Sciatic nerve (tissue), 2 donors: ENCODE measurements at regions not wholly inside any gene's neighbourhood (a gene's known extent, or its start where the extent isn't known, plus 50 kb on each side); places are given as distances from the start of the nearest gene placed in this dataset.

Experiments
- ATAC-seq: fragments of 200-7000 bp; cut with Tn5 transposase; one replicate; pipeline ENCODE4 v1.9.1; 2020; ENCODE audit warnings: mild to moderate bottlenecking, moderate library complexity
- DNase-seq: peaks from one replicate; pipeline ENCODE4 v3.0.0-alpha.2; 2020; ENCODE audit warnings: low spot score
- intact Hi-C: fragments of 100-400 bp; cut with DNase I; formaldehyde crosslinking; loops from one replicate; pipeline ENCODE4 v1.14.2; 2022
- donor health status: DM: no; HTN: no; CAD: no.
- donor health status: DM: no; HTN: no; CAD: no.

- DNase-seq (no peak), ATAC-seq (no peak)
- intact Hi-C loops: no loop called here
These were observed 714.5 kb upstream of the POT1 start for GRCh38 chr7:125644109-125644508.

- intact Hi-C loops: no loop called here
- no peak for DNase-seq
- no peak for ATAC-seq
These were observed 713.7 kb upstream of the POT1 start for GRCh38 chr7:125643302-125643701.

GRCh38 chr7:125641884-125642283 lies 712.3 kb upstream of the POT1 start:
- no peak for DNase-seq
- no peak for ATAC-seq
- intact Hi-C loops: no loop called here

- intact Hi-C loops: no loop called here
- no peak for DNase-seq
- no peak for ATAC-seq
These were observed 706.8 kb upstream of the POT1 start for GRCh38 chr7:125636320-125636962.

GRCh38 chr7:125618516-125618915 lies 688.9 kb upstream of the POT1 start:
- ATAC-seq (no peak), DNase-seq (no peak)
- intact Hi-C loops: no loop called here

- no peak for ATAC-seq
- intact Hi-C loops: no loop called here
- DNase-seq: no peak
These were observed 682.0 kb upstream of the POT1 start for GRCh38 chr7:125611582-125611981.

GRCh38 chr7:125606671-125607070 lies 677.0 kb upstream of the POT1 start:
- no peak for ATAC-seq
- intact Hi-C loops: no loop called here
- DNase-seq: no peak

GRCh38 chr7:125605241-125605640 lies 675.6 kb upstream of the POT1 start:
- intact Hi-C loops: no loop called here
- ATAC-seq (no peak), DNase-seq (no peak)

- ATAC-seq (no peak), DNase-seq (no peak)
- intact Hi-C loops: no loop called here
These were observed 672.8 kb upstream of the POT1 start for GRCh38 chr7:125602441-125602840.

- DNase-seq: no peak
- no peak for ATAC-seq
- intact Hi-C loops: no loop called here
These were observed 669.8 kb upstream of the POT1 start for GRCh38 chr7:125599387-125599786.

GRCh38 chr7:125592331-125592730 lies 662.7 kb upstream of the POT1 start:
- DNase-seq (no peak), ATAC-seq (no peak)
- intact Hi-C loops: no loop called here

GRCh38 chr7:125573126-125573525 lies 643.5 kb upstream of the POT1 start:
- intact Hi-C loops: no loop called here
- no peak for DNase-seq
- ATAC-seq: no peak

GRCh38 chr7:125572414-125572813 lies 642.8 kb upstream of the POT1 start:
- intact Hi-C loops: no loop called here
- DNase-seq (no peak), ATAC-seq (no peak)

- no peak for DNase-seq
- intact Hi-C loops: no loop called here
- no peak for ATAC-seq
These were observed 639.2 kb upstream of the POT1 start for GRCh38 chr7:125568799-125569198.

GRCh38 chr7:125567686-125568085 lies 638.1 kb upstream of the POT1 start:
- ATAC-seq (no peak), DNase-seq (no peak)
- intact Hi-C loops: no loop called here

- ATAC-seq (peak; percentile 56), DNase-seq (no peak)
- intact Hi-C loops: no loop called here
These were observed 634.4 kb upstream of the POT1 start for GRCh38 chr7:125563964-125564529.

GRCh38 chr7:125563557-125563956 lies 633.9 kb upstream of the POT1 start:
- peak; percentile 52 for ATAC-seq
- DNase-seq: no peak
- intact Hi-C loops: no loop called here

- ATAC-seq (no peak), DNase-seq (no peak)
- intact Hi-C loops: no loop called here
These were observed 631.4 kb upstream of the POT1 start for GRCh38 chr7:125561006-125561405.

- DNase-seq (no peak), ATAC-seq (no peak)
- intact Hi-C loops: no loop called here
These were observed 630.3 kb upstream of the POT1 start for GRCh38 chr7:125559921-125560320.

GRCh38 chr7:125555916-125556315 lies 626.3 kb upstream of the POT1 start:
- ATAC-seq (no peak), DNase-seq (no peak)
- intact Hi-C loops: no loop called here

- DNase-seq (no peak), ATAC-seq (no peak)
- intact Hi-C loops: no loop called here
These were observed 621.4 kb upstream of the POT1 start for GRCh38 chr7:125551008-125551407.
